SK-N-SH (cell line): ENCODE measurements at regions not wholly inside any gene's neighbourhood (a gene's known extent, or its start where the extent isn't known, plus 50 kb on each side); places are given as distances from the start of the nearest gene placed in this dataset.
A peak's percentile ranks its signal among the peaks of the same experiment; 100 is the strongest.

Experiments used
- CTCF ChIA-PET: fragments of 300-600, 350-600 bp; formaldehyde crosslinking; extraction: SDS; loops from one replicate; lab custom pipeline; 2021; lab: Yijun Ruan, JAX
- POLR2A ChIA-PET: fragments of 350-600 bp; sonication (Branson Sonifier 250); formaldehyde crosslinking; extraction: SDS; loops from one replicate; lab custom pipeline; 2020; ENCODE audit warnings: antibody characterized with exemption, inconsistent platforms; lab: Yijun Ruan, JAX
- DNase-seq: peaks from one replicate; pipeline ENCODE4 v3.0.0; 2012
- H2AFZ ChIP-seq: fragments of 200-600 bp; sonication (generic); 2 replicates; pipeline ENCODE4 v1.8.1; 2016; ENCODE audit warnings: antibody characterized with exemption, mild to moderate bottlenecking, low read depth
- H3F3A ChIP-seq: fragments of 200-600 bp; sonication (generic); replicated peaks from 2 replicates; pipeline ENCODE3; 2016; ENCODE audit warnings: antibody characterized with exemption, mild to moderate bottlenecking; ENCODE audit not compliant: insufficient read depth
- H3K27ac ChIP-seq, 2 experiments: fragments of 200-500 bp in 1 of 2; fragments of 200-600 bp in 1 of 2; sonication (Bioruptor generic) in 1 of 2; sonication (generic), shearing (Covaris generic) in 1 of 2; 2 replicates each; pipeline versions ENCODE4 v1.5.1 to v1.6.1; 2014 to 2016; ENCODE audit warnings: low read depth in 2 of 2, inconsistent platforms in 1 of 2, low read length in 1 of 2, mild to moderate bottlenecking in 1 of 2, mixed read lengths in 1 of 2
- H3K27me3 ChIP-seq: fragments of 200-600 bp; sonication (generic), shearing (Covaris generic); 2 replicates; pipeline ENCODE4 v1.6.1; 2016; ENCODE audit warnings: mixed run types; ENCODE audit not compliant: insufficient read depth
- H3K36me3 ChIP-seq, 2 experiments: fragments of 200-500 bp in 1 of 2; fragments of 200-600 bp in 1 of 2; sonication (Bioruptor generic) in 1 of 2; sonication (generic) in 1 of 2; replicated peaks in 1 of 2; 2 replicates each; pipeline versions ENCODE3 to v1.5.1; 2014 to 2016; ENCODE audit warnings: low read length in 1 of 2, mild to moderate bottlenecking in 1 of 2; ENCODE audit not compliant: insufficient read depth in 2 of 2, control insufficient read depth in 1 of 2
- H3K4me1 ChIP-seq, 2 experiments: fragments of 200-500 bp in 1 of 2; fragments of 200-600 bp in 1 of 2; sonication (Bioruptor generic) in 1 of 2; sonication (generic), shearing (Covaris generic) in 1 of 2; 2 replicates each; pipeline versions ENCODE4 v1.5.1 to v1.6.1; 2014 to 2016; ENCODE audit warnings: low read depth in 1 of 2, low read length in 1 of 2, mixed run types in 1 of 2; ENCODE audit not compliant: insufficient read depth in 2 of 2, control insufficient read depth in 1 of 2
- H3K4me2 ChIP-seq: fragments of 200-600 bp; sonication (generic), shearing (Covaris generic); 2 replicates; pipeline ENCODE4 v1.6.1; 2017; ENCODE audit warnings: mixed run types
- H3K4me3 ChIP-seq, 2 experiments: fragments of 200-500 bp in 1 of 2; fragments of 200-600 bp in 1 of 2; sonication (Bioruptor generic) in 1 of 2; sonication (generic), shearing (Covaris generic) in 1 of 2; 2 replicates each; pipeline versions ENCODE4 v1.5.1 to v1.8.1; 2014 to 2016; ENCODE audit warnings: low read depth in 2 of 2, inconsistent platforms in 1 of 2, low read length in 1 of 2, mild to moderate bottlenecking in 1 of 2, mixed read lengths in 1 of 2, moderate library complexity in 1 of 2
- H3K79me2 ChIP-seq: fragments of 200-600 bp; sonication (generic); 2 replicates; pipeline ENCODE4 v1.8.1; 2017; ENCODE audit warnings: mild to moderate bottlenecking; ENCODE audit not compliant: insufficient read depth
- H3K9ac ChIP-seq: fragments of 200-600 bp; sonication (generic); 2 replicates; pipeline ENCODE4 v1.6.1; 2017; ENCODE audit warnings: mixed run types
- H3K9me2 ChIP-seq: fragments of 200-600 bp; sonication (generic); 2 replicates; pipeline ENCODE4 v1.6.1; 2017; ENCODE audit warnings: mixed run types
- H3K9me3 ChIP-seq: fragments of 200-600 bp; sonication (generic); 2 replicates; pipeline ENCODE4 v1.6.1; 2017; ENCODE audit warnings: mixed run types, mild to moderate bottlenecking, moderate library complexity
- H4K20me1 ChIP-seq: fragments of 200-600 bp; sonication (generic); 2 replicates; pipeline ENCODE4 v1.6.1; 2017; ENCODE audit warnings: mild to moderate bottlenecking, mixed run types; ENCODE audit not compliant: insufficient read depth
- CHD2 ChIP-seq: fragments of 150-350 bp; IDR thresholded peaks from 2 replicates; pipeline ENCODE4 v1.6.1; 2018; ENCODE audit warnings: low read length; ENCODE audit not compliant: partially characterized antibody
- ELF1 ChIP-seq: IDR thresholded peaks from 2 replicates; pipeline ENCODE4 v1.4.0; 2012
- FOXJ3 ChIP-seq: sonication (generic); formaldehyde crosslinking; IDR thresholded peaks from 2 replicates; pipeline ENCODE4 v1.5.1; 2020; ENCODE audit warnings: mild to moderate bottlenecking, missing genetic modification reagents
- GABPA ChIP-seq: IDR thresholded peaks from 2 replicates; pipeline ENCODE4 v1.4.0; 2012; ENCODE audit warnings: low read depth, mild to moderate bottlenecking
- MEF2A ChIP-seq: IDR thresholded peaks from 2 replicates; pipeline ENCODE4 v1.4.0; 2012; ENCODE audit warnings: low read depth, borderline replicate concordance
- PBX3 ChIP-seq: IDR thresholded peaks from 2 replicates; pipeline ENCODE4; 2012
- RAD21 ChIP-seq: IDR thresholded peaks from 2 replicates; pipeline ENCODE4 v1.6.1; 2012; ENCODE audit warnings: mild to moderate bottlenecking, low read length
- RCOR1 ChIP-seq: fragments of 150-350 bp; IDR thresholded peaks from 2 replicates; pipeline ENCODE4 v1.6.1; 2017; ENCODE audit warnings: antibody characterized with exemption, low read length
- RFX5 ChIP-seq: IDR thresholded peaks from 2 replicates; pipeline ENCODE4 v1.6.1; 2012; ENCODE audit warnings: mild to moderate bottlenecking, improper control_type of control experiment, low read length
- SMC3 ChIP-seq: IDR thresholded peaks from 2 replicates; pipeline ENCODE4 v1.6.1; 2012; ENCODE audit warnings: low read depth, low read length, improper control_type of control experiment
- TCF12 ChIP-seq: IDR thresholded peaks from 2 replicates; pipeline ENCODE4 v1.4.0; 2012
- TEAD4 ChIP-seq: IDR thresholded peaks from 2 replicates; pipeline ENCODE4 v1.4.0; 2012; ENCODE audit warnings: mild to moderate bottlenecking, borderline replicate concordance; ENCODE audit not compliant: insufficient read depth
- YY1 ChIP-seq: IDR thresholded peaks from 2 replicates; pipeline ENCODE4 v1.4.0; 2012; ENCODE audit warnings: low read depth, mild to moderate bottlenecking
- WGBS: methylation state at CpG from one replicate; pipeline ENCODE4 v1.1.6; 2017; ENCODE audit warnings: low lambda C conversion rate; 5-methylcytosine and 5-hydroxymethylcytosine counted together
- TF ChIP-seq, protein P1 (sequence below): fragments of 150-350 bp; IDR thresholded peaks from 2 replicates; pipeline ENCODE4 v1.6.1; 2016; ENCODE audit warnings: mild to moderate bottlenecking, low read depth, low read length
- TF ChIP-seq, protein P2 (sequence below): IDR thresholded peaks from 2 replicates; pipeline ENCODE4 v1.4.0; 2012; ENCODE audit warnings: low read depth, borderline replicate concordance
- TF ChIP-seq, protein P3 (sequence below): fragments of 200-600 bp; sonication (generic); IDR thresholded peaks from 2 replicates; pipeline ENCODE4 v1.6.1; 2017; ENCODE audit warnings: antibody characterized with exemption, mild to moderate bottlenecking, moderate library complexity
- TF ChIP-seq, protein P4 (sequence below): IDR thresholded peaks from 2 replicates; pipeline ENCODE4 v1.4.0; 2012; ENCODE audit warnings: low read depth, borderline replicate concordance

- no peak overlapping the region for H3K9ac ChIP-seq
- no peak overlapping the region for H3K27ac ChIP-seq
- peak; percentile 30 for DNase-seq
- peak overlapping the region; percentile 30; the same call in 1 of the 2 replicates for H2AFZ ChIP-seq
- H3K4me1 ChIP-seq, result peaks cover 0 to 7% of the 10 kb centered on the region in 2 experiments; a peak in 1 of 4 replicates
- ChIA-PET CTCF (interaction anchor here (1.5 to 3.6 kb wide), 4 partner anchors 15 to 54 kb away, joined by 3 to 19 read pairs (median 11); no protein-coding TSS in a partner anchor), POLR2A (no interaction called here)
- no peaks in the 10 kb centered on the region for H3K9me3 ChIP-seq
- no peaks in the 10 kb centered on the region for H3K79me2 ChIP-seq
- no peaks in the 10 kb centered on the region for H3K36me3 ChIP-seq
- no peaks in the 10 kb centered on the region for H3K9me2 ChIP-seq
- peak overlapping the region; percentile 83 for H3K4me2 ChIP-seq
- no peaks in the 10 kb centered on the region for H4K20me1 ChIP-seq
- H3F3A ChIP-seq, result no peaks in the 10 kb centered on the region
- TF ChIP-seq PBX3 (no peak), MEF2A (no peak), FOXJ3 (CRISPR knock-in tag) (no peak), GABPA (no peak), RFX5 (no peak), CHD2 (no peak), TCF12 (no peak), ELF1 (no peak), RCOR1 (no peak)
- TF ChIP-seq, protein P1, sequence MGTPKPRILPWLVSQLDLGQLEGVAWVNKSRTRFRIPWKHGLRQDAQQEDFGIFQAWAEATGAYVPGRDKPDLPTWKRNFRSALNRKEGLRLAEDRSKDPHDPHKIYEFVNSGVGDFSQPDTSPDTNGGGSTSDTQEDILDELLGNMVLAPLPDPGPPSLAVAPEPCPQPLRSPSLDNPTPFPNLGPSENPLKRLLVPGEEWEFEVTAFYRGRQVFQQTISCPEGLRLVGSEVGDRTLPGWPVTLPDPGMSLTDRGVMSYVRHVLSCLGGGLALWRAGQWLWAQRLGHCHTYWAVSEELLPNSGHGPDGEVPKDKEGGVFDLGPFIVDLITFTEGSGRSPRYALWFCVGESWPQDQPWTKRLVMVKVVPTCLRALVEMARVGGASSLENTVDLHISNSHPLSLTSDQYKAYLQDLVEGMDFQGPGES, result no peak
- TF ChIP-seq, protein P2, sequence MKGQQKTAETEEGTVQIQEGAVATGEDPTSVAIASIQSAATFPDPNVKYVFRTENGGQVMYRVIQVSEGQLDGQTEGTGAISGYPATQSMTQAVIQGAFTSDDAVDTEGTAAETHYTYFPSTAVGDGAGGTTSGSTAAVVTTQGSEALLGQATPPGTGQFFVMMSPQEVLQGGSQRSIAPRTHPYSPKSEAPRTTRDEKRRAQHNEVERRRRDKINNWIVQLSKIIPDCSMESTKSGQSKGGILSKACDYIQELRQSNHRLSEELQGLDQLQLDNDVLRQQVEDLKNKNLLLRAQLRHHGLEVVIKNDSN, result no peak
- peaks cover 31% of the 10 kb centered on the region for H3K27me3 ChIP-seq
- peak overlapping the region; percentile 9 to 54; a peak in 2 of 4 replicates for H3K4me3 ChIP-seq
- WGBS, result 12% methylated on average over 41 of the region's 41 CpGs
Measured at GRCh38 chr12:62191491-62192179, 68.6 kb upstream of the USP15 start.

DNA sequence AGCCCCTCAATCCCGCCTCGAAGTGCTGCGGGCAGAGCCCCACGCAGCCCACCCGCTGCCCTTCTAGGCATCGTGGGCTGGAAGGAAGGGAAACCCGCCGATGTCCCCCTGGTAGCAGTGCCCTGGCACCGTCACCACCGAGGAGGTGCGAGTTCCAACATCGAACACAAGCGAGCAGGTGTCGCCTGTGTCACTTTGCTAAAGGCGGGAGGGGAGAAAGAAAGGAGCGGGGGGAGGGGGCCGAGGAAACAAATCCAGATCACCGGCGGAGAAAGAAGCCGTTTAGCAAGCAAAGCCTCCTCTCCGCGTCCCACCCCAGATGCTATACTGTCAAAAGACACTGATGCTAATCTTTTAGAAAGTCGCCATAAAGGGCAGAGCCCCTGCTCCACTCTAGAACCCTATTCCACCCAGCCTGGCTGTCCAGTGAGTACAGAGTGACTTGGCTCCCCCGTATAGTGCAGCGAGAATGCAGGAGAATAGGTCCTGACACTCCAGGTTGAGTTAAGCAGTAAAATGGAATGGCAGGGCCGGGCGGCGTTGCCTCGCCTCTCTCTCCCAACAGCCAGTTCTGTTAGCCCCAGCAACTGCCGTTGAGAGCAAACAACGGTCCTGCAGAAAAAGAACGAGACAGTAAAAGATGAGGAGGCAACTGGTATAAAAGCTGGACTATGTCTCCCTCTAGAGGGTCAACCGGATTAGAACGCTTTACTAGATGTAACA lies 67.9 kb upstream of the USP15 start:
- Histone ChIP-seq H3K27ac (no peak overlapping the region), H3K4me1 (peaks cover 0 to 7% of the 10 kb centered on the region in 2 experiments; a peak in 1 of 4 replicates), H3F3A (no peaks in the 10 kb centered on the region), H3K9me3 (no peaks in the 10 kb centered on the region), H3K4me3 (peak overlapping the region; percentile 33 to 54), H2AFZ (peak overlapping the region; percentile 89), H3K9me2 (no peaks in the 10 kb centered on the region), H3K4me2 (peak overlapping the region; percentile 83), H3K9ac (no peak overlapping the region), H3K79me2 (no peaks in the 10 kb centered on the region), H4K20me1 (no peaks in the 10 kb centered on the region), H3K27me3 (peaks cover 31% of the 10 kb centered on the region), H3K36me3 (no peaks in the 10 kb centered on the region)
- 7% methylated on average over 20 of the region's 34 CpGs for WGBS
- DNase-seq, result peak; percentile 77
- CTCF ChIA-PET, result interaction anchor here (0.6 to 3.6 kb wide), 13 partner anchors 8 to 1743 kb away, joined by 3 to 19 read pairs (median 3); no protein-coding TSS in a partner anchor
- POLR2A ChIA-PET, result no interaction called here
- peak; percentile 47 for TF ChIP-seq SMC3
- TF ChIP-seq RAD21, result peak; percentile 90
- no peak for TF ChIP-seq YY1
- no peak for TF ChIP-seq TEAD4
- no peak for TF ChIP-seq CHD2
- TF ChIP-seq, protein P3, sequence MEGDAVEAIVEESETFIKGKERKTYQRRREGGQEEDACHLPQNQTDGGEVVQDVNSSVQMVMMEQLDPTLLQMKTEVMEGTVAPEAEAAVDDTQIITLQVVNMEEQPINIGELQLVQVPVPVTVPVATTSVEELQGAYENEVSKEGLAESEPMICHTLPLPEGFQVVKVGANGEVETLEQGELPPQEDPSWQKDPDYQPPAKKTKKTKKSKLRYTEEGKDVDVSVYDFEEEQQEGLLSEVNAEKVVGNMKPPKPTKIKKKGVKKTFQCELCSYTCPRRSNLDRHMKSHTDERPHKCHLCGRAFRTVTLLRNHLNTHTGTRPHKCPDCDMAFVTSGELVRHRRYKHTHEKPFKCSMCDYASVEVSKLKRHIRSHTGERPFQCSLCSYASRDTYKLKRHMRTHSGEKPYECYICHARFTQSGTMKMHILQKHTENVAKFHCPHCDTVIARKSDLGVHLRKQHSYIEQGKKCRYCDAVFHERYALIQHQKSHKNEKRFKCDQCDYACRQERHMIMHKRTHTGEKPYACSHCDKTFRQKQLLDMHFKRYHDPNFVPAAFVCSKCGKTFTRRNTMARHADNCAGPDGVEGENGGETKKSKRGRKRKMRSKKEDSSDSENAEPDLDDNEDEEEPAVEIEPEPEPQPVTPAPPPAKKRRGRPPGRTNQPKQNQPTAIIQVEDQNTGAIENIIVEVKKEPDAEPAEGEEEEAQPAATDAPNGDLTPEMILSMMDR, result peak; percentile 80
- TF ChIP-seq, protein P1, result no peak
- no peak for TF ChIP-seq MEF2A
- TF ChIP-seq, protein P4, sequence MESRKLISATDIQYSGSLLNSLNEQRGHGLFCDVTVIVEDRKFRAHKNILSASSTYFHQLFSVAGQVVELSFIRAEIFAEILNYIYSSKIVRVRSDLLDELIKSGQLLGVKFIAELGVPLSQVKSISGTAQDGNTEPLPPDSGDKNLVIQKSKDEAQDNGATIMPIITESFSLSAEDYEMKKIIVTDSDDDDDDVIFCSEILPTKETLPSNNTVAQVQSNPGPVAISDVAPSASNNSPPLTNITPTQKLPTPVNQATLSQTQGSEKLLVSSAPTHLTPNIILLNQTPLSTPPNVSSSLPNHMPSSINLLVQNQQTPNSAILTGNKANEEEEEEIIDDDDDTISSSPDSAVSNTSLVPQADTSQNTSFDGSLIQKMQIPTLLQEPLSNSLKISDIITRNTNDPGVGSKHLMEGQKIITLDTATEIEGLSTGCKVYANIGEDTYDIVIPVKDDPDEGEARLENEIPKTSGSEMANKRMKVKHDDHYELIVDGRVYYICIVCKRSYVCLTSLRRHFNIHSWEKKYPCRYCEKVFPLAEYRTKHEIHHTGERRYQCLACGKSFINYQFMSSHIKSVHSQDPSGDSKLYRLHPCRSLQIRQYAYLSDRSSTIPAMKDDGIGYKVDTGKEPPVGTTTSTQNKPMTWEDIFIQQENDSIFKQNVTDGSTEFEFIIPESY, result no peak
